Upper lobe of left lung (tissue), 4 donors: ENCODE measurements at regions not wholly inside any gene's neighbourhood (a gene's known extent, or its start where the extent isn't known, plus 50 kb on each side); places are given as distances from the start of the nearest gene placed in this dataset.

Experiments used
- CTCF ChIP-seq, 6 experiments: fragments of 450-650 bp in 4 of 6; fragments of 200-600 bp in 2 of 6; sonication (generic) in 2 of 6; IDR thresholded peaks; one replicate each; pipeline ENCODE4 v1.5.1; 2016 to 2019; ENCODE audit warnings: antibody characterized with exemption in 6 of 6
- EP300 ChIP-seq, 4 donors: sonication (generic); formaldehyde crosslinking; IDR thresholded peaks; one replicate each; pipeline ENCODE4 v1.5.1; 2017; ENCODE audit warnings: antibody characterized with exemption in 4 of 4, control low read depth in 2 of 4
- POLR2AphosphoS5 ChIP-seq, 2 donors: sonication (generic); formaldehyde crosslinking; IDR thresholded peaks; one replicate each; pipeline ENCODE4 v1.5.1; 2017; ENCODE audit warnings: antibody characterized with exemption in 2 of 2

GRCh38 chr20:56922497-56922896 is 293.4 kb downstream of the TFAP2C start:
- TF ChIP-seq CTCF (IDR thresholded peaks at IDR 0.05), result no peak
- TF ChIP-seq EP300 (IDR thresholded peaks at IDR 0.05), result no peak
- TF ChIP-seq POLR2AphosphoS5 (IDR thresholded peaks at IDR 0.05), result no peak
